HG03045 (cell line): ENCODE measurements at regions not wholly inside any gene's neighbourhood (a gene's known extent, or its start where the extent isn't known, plus 50 kb on each side); places are given as distances from the start of the nearest gene placed in this dataset.

Experiments used
- ATAC-seq: cut with Tn5 transposase; IDR thresholded peaks from one replicate; pipeline ENCODE4 v1.9.1; 2021; ENCODE audit warnings: mild to moderate bottlenecking, moderate library complexity; ENCODE audit not compliant: unreplicated experiment

- ATAC-seq: no peak
Measured at GRCh38 chr11:28521075-28521474, 412.9 kb downstream of the METTL15 start.

DNA sequence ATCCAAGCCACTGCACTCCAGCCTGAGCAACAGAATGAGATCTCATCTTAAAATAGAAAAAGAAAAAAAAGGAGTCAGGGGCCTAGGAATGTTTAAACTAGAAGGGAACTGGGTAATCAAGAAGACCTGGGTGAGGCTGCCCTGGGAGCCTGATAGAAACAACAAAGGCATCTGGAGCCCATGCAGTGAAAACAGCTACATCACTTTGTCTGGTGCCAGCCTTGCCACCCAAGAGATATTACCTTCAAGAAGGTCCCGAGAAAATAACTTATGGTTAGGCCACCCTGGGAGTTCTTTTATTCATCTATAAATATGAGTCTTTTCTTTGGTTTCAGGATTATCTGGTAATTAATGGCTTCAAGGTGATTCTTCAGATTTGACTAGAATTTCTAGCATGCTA is 412.1 kb downstream of the METTL15 start:
- ATAC-seq: no peak

- ATAC-seq: no peak
Measured at GRCh38 chr11:28518825-28519224, 410.6 kb downstream of the METTL15 start.

DNA sequence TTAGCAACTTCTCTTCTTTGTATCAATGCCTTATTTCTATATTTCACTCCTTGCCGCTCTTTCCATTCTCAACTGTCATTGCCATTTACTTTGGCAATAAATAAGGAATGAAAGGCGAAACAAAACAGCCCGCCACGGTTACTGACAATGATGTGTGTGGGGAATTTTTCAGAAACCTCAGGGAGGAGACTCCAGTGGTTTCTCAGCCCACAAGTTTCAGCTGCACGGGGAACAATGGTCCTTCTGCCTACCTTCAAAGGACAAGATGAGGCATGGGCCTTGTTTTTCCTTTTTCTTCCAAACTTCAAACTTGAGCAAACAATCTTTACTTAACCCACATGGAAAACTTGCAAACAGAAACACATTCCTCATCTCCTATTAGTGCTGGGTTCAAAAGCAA is 409.4 kb downstream of the METTL15 start:
- no peak for ATAC-seq

DNA sequence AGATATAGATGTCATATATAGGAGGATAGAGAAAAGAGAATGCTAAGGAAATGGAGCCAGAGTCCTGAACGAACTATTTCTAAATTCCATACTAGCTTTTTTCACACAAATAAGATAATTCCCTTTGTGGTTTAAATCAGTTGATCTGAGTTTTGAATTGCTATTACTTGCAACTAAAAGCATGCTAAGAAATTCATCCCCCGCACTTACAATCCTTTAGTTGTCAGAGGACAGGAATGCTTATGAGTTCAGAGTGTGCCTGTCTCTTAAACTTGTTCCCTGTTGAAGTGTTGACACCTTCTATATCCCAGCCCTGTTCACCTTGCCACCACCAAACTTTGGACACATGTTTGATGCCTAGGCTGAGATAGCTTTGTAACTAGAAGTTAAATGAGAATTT is 406.2 kb downstream of the METTL15 start:
- no peak for ATAC-seq

DNA sequence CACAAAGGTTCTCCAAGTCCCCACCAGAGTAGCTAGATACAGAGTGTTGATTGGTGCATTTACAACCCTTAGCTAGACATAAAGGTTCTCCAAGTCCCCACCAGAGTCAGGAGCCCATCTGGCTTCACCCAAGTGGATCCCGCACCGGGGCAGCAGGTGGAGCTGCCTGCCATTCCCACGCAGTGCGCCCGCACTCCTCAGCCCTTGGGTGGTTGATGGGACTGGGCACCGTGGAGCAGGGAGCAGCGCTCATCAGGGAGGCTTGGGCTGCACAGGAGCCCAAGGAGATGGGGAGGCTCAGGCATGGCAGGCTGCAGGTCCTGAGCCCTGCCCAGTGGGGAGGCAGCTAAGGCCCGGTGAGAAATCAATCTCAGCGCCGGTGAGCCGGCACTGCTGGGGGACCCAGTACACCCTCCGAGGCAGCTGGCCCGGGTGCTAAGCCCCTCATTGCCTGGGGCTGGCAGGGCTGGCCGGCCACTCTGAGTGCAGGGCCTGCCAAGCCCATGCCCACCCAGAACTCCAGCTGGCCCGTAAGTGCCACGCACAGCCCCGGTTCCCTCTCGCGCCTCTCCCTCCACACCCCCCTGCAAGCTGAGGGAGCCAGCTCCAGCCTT is 404.1 kb downstream of the METTL15 start:
- no peak for ATAC-seq

DNA sequence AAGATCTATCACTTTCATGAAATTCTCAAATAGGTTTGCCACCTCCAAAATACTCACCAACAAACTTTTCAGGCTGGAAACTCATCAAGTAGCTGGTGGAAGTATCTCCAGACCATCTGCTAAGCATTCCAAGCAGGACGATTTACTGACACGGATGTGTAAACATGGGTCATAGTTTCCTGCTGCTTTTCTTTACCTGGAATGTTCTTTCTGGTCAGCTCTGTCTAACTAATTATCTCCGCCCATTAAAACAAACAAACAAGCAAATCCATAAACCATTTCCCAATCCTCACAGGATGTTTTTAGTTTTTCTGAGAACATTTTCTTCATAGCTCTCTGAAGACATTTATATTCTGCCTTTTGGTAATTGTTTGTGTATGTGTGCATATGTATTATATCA is 397.0 kb downstream of the METTL15 start:
- ATAC-seq: no peak

GRCh38 chr11:28504555-28505110 is 396.4 kb downstream of the METTL15 start:
- no peak for ATAC-seq

GRCh38 chr11:28495333-28495732 is 387.1 kb downstream of the METTL15 start:
- no peak for ATAC-seq

- no peak for ATAC-seq
Measured at GRCh38 chr11:28491431-28491830, 383.2 kb downstream of the METTL15 start.

GRCh38 chr11:28490773-28491382 is 382.7 kb downstream of the METTL15 start:
- ATAC-seq: no peak

DNA sequence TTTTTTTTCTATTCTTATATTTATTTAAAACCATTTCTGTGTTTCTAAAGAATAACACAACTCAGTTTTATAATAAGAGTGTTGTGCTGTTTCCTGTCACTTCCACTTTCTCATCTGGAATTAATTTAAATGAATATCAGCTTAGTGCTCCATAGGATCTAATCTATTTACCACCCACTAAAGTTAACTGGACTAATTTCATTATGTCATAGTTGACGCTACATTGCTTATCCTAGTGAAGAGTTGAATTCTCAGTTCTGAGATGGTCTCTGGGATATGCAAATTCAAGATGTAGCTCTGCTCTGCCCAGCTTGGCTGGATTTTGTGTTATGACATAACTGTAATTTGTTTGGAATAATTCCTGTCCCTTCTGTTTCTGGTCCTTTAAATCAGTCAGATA is 380.1 kb downstream of the METTL15 start:
- no peak for ATAC-seq

GRCh38 chr11:28483072-28483867 is 375.1 kb downstream of the METTL15 start:
- no peak for ATAC-seq

DNA sequence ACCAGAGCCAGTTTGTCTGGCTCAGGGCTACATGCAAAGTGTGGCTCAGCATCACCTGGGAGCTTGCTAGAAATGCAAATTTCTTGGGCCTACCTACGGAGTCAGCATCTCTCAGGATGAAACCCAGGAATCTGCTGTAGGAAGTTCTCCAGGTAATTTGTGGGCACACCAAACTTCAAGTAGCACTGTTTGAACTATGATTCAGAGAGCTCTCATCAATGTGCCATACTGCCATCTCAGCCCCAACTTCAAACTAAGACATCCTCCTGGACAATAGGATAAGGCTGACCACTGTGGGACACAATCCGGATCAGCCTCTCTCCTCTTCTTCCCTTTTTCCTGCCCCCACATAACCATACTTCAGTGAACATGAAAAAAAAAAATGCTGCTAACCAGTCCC is 374.5 kb downstream of the METTL15 start:
- no peak for ATAC-seq

DNA sequence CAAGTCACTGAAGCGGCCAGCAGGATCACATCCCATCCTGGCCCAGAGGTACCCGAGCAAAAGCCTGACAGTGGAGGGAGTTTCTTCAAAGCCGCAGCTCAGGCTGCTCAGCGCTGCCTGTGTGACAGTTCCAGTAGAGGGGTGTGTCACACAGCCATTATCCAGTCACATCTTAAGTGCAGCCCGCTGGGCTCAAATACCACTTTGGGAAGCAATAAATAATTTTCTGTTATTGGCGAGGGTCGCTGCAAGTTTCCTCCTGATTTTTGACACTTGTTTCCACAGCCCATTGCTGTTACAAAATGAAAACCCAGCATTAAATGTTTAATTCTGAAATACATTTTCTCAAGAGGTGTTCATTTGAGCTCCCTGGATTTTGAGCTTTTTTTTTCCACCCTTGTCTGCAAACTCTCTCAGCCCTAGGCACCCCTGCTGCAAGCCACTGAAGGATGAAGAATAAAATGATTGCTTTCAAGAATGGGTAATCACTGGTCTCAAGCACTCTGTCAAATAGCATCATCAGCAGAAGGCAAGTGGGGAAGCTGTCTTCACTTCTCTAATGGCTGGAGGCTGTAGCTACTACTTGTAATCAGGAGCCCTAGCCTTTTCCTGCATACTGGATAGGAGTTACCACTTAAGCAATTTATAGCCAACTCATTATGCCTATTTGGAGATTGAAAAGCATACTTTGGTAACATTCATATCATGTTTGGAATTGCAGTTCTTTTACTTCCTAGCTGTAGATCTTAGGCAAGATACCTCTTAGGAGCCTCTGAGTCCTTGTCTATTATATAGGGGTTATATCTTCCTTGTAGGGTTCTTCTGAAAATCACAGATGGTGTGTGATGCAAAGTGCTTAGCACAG is 373.7 kb downstream of the METTL15 start:
- no peak for ATAC-seq

- ATAC-seq: no peak
Measured at GRCh38 chr11:28480406-28480805, 372.2 kb downstream of the METTL15 start.

DNA sequence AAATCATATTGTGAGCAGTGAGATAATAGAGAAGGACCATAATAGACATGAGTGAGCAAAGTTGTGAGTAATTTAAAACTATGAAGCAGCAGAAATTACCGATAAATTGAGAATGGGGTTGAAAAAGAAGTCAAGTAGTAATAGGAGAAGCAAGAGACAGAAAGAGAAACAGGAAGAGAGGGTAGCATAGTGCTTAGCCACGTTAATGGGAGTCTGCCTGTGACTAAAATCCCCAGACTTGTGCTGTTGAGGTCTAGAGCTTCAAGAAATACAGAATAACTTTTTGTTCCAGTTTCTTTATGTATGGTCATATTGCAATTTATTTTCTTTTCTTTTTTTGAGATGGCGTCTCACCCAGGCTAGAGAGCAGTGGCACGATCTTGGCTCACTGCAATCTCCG is 368.7 kb downstream of the METTL15 start:
- no peak for ATAC-seq

GRCh38 chr11:28476049-28476448 is 367.9 kb downstream of the METTL15 start:
- no peak for ATAC-seq

DNA sequence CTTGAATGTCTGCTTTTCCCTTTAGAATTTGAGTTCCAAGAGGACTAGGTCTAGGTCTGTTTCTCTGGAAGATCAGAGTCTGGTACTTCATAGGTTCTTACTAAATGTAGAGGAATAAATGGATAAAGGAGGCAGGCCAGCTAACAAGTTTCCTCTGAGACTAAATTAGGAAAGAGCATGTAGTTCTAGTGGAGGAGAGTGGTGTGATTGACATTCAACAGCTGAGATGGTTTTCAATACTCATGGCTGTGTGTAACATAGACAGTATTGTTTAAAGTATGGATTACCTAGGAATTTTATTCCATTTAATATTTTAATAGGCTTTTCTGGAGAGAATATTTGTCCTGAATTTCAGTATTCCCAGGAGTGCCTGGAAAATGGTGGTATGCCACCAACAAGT is 364.7 kb downstream of the METTL15 start:
- ATAC-seq: no peak

GRCh38 chr11:28471537-28471936 is 363.3 kb downstream of the METTL15 start:
- ATAC-seq: no peak

DNA sequence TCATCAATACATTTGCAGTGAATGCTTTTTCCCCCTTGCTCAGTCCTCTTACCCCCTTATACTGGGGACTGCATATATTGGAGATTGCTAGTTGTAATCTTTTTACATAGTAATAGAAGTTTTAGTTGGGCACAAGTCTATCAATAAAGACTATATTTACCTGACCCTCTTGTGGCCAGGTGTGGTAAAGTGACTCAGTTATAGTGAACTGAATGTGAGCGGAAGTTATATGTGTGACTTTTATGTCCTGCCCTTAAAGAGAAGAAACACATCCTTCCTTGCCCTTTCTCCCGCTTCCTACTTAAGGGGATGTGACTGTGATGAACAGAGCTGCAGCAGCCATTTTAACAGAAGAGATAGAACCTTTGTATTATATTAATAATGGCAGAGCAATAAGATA is 362.0 kb downstream of the METTL15 start:
- ATAC-seq: no peak
